H1 (cell line): ENCODE measurements at regions not wholly inside any gene's neighbourhood (a gene's known extent, or its start where the extent isn't known, plus 50 kb on each side); places are given as distances from the start of the nearest gene placed in this dataset.

Experiments used
- CBX5 ChIP-seq: fragments of 300-800, 300-1000 bp; sonication (generic); IDR thresholded peaks from 2 replicates; pipeline ENCODE4 v1.7.1; 2016; ENCODE audit warnings: antibody characterized with exemption, low read length, low read depth
- GABPA ChIP-seq: IDR thresholded peaks from 2 replicates; pipeline ENCODE4 v1.6.1; 2011; ENCODE audit warnings: mild to moderate bottlenecking, low read length, moderate library complexity, borderline replicate concordance; ENCODE audit not compliant: insufficient read depth

- no peak for TF ChIP-seq GABPA
- TF ChIP-seq CBX5 = no peak
- TF ChIP-seq, all 59 proteins: peak for 0
Measured at GRCh38 chr12:34304001-34304400, 281.7 kb downstream of the ALG10 start (continued).
